IPS-18c (cell line): ENCODE measurements at regions not wholly inside any gene's neighbourhood (a gene's known extent, or its start where the extent isn't known, plus 50 kb on each side); places are given as distances from the start of the nearest gene placed in this dataset.

ENCODE experiments used
- H3K4me3 ChIP-seq: 2 replicates; pipeline ENCODE4 v1.7.0; 2013; ENCODE audit warnings: low read depth, mild to moderate bottlenecking, low read length, moderate library complexity; ENCODE audit not compliant: insufficient read depth
- H3K9me3 ChIP-seq: one replicate; pipeline ENCODE4 v1.6.1; 2013; ENCODE audit warnings: mild to moderate bottlenecking, low read length, moderate library complexity; ENCODE audit not compliant: control insufficient read depth, insufficient read depth

GRCh38 chr10:80737209-80737608, 199.5 kb downstream of the SH2D4B start:
- Histone ChIP-seq H3K9me3 (peaks cover 2% of the 10 kb centered on the region), H3K4me3 (no peak overlapping the region)

DNA sequence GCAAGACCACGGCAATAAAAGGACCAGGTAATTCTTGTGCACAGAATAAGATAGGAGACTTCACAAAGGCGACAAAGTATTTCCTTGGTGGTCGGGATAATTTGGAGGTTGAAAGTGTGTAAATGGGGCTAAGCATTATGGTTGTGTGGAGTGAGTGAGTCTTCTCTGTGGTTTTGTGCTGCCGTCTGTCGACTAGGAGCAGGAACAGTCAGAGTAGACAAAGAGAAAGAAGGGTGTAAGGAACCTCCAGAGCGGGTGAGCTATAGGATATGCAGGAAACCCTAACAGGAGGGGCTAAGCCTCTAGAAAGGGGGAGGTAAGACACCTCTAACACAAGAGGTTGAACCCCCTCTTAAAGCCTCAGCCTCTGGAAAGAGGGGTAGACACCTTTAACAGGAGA, 201.6 kb downstream of the SH2D4B start:
- peaks cover 2% of the 10 kb centered on the region for H3K9me3 ChIP-seq
- no peak overlapping the region for H3K4me3 ChIP-seq

DNA sequence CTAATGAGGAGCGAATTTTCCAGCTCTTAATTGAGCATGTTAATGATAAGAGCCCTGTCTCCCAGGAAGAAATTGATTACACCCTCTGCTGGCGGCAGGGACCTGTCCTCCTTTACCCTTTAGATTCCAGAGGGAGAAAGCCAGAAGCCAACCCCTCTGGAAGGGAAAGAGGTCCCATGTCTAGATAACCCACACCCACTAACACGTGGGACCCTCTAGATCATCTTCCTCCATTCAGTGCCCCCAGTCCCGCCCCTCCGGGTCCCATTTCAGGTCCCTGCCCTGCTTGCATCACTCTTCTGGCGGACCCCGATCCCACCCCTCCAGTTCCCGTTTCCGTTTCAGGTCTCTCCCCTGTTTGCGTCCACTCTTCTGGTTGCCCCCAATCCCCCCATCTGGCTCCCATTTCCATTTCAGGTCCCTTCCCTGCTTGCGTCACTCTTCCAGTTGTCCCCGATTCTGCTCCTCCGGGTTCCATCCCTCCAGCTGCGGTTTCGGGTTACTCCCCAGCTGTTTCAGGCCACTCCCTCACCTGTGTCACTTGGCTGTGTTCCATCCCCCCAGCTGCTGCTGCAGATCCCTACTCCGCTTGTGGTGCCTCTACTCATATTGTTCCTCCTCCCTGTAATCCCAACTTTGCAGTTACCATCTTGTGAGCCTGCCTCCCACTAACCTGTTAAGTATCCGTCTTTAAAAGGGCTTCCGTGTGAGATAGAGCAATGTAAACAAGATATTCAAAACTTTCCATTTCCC, 202.4 kb downstream of the SH2D4B start:
- peaks cover 2% of the 10 kb centered on the region for H3K9me3 ChIP-seq
- no peak overlapping the region for H3K4me3 ChIP-seq

GRCh38 chr10:80741278-80741677, 203.6 kb downstream of the SH2D4B start:
- H3K4me3 ChIP-seq = no peak overlapping the region
- H3K9me3 ChIP-seq = peaks cover 2% of the 10 kb centered on the region

DNA sequence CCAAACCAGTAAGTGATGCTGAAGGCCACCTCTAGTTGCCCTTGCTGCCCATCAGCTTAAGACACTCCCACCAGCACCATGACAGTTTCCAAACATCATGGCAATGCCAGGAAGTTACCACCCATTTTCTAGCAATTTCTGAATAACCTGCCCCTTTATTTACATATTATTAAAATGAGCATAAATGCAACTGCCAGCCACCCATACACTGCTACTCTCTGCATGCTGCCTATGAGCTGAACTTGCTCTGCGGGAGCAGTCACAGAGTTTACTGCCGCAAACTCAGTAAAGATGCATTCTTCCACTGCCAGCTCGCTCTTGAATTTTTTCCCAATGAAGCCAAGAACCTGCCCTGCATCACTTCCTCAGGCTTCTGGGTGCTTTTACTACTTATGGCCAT, 212.6 kb downstream of the SH2D4B start:
- H3K4me3 ChIP-seq = no peak overlapping the region
- no peaks in the 10 kb centered on the region for H3K9me3 ChIP-seq

DNA sequence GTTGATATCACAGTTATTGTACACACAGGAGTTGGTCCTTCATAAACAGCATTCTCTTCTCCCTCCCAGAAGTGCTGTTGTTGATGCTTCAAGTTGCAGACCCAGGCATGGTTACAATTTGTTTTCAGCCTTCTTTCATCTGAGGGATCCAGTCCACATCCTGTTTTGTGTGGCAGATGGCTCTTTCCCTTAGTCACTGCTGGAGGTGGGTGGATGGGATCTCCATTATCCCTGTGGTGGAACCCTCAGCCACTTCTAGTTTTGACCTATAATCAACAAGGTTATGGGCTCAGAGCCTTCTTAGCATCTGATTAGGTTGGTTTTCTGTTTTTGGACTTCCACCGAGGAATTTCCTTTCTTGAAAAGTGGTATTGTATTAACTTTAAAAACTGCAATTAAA, 214.2 kb downstream of the SH2D4B start:
- Histone ChIP-seq H3K4me3 (no peak overlapping the region), H3K9me3 (no peaks in the 10 kb centered on the region)

GRCh38 chr10:80753612-80754011, 215.9 kb downstream of the SH2D4B start:
- H3K4me3 ChIP-seq = no peak overlapping the region
- no peaks in the 10 kb centered on the region for H3K9me3 ChIP-seq

GRCh38 chr10:80755893-80756292, 218.2 kb downstream of the SH2D4B start:
- H3K9me3 ChIP-seq = peaks cover 2% of the 10 kb centered on the region

GRCh38 chr10:80759693-80760092, 222.0 kb downstream of the SH2D4B start:
- Histone ChIP-seq H3K4me3 (no peak overlapping the region), H3K9me3 (peaks cover 2% of the 10 kb centered on the region)

More at GRCh38 chr10:80755893-80756292, 218.2 kb downstream of the SH2D4B start:
- H3K4me3 ChIP-seq = no peak overlapping the region

DNA sequence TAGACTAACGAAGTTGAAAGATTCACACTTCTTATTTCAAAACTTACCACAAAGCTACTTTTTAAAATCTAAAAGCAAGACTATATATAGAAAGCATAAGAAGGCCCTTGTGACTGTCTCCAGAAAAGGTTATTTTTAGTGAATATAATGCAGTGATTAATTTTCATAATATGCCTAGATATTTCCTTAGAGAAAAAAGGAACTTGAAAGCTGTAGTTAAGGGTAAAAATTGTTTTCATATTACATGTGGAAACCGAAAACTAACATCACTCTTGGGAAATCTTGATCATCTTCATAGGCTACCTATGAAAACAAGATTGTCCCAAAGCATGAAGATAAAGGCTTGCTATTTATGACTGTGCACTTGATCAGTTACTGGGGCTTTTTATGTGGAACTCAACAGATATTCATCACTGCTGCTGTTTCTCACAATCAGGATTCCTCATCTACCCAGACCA, 223.2 kb downstream of the SH2D4B start:
- peaks cover 2% of the 10 kb centered on the region for H3K9me3 ChIP-seq
- no peak overlapping the region for H3K4me3 ChIP-seq

- H3K9me3 ChIP-seq = no peaks in the 10 kb centered on the region
- no peak overlapping the region for H3K4me3 ChIP-seq
These were observed 230.3 kb downstream of the SH2D4B start for GRCh38 chr10:80767963-80768362.

- Histone ChIP-seq H3K4me3 (no peak overlapping the region), H3K9me3 (no peaks in the 10 kb centered on the region)
These were observed 232.0 kb downstream of the SH2D4B start for GRCh38 chr10:80769700-80770160.

- Histone ChIP-seq H3K4me3 (no peak overlapping the region), H3K9me3 (no peaks in the 10 kb centered on the region)
These were observed 232.5 kb downstream of the SH2D4B start for GRCh38 chr10:80770239-80770638.

DNA sequence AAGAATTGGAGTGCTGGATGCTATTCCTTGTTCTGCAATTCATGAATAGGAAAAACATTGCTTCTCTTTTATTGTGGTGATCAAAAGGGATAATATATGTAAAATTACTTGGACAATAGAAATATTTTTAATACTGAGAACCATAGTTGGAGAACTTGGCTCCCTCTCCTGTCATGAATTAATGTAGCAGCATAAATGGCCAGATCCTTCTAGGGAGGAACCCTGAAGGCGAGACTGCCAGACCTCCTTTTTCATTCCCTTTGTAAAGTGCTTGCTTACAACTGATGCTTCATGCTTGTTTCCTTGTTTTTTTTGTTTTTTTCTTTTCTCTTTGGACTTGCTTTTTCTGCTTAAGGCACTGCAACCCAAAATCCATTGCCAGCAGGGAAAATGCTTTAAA, 233.6 kb downstream of the SH2D4B start:
- H3K4me3 ChIP-seq = no peak overlapping the region
- H3K9me3 ChIP-seq = no peaks in the 10 kb centered on the region

GRCh38 chr10:80771902-80772555, 234.3 kb downstream of the SH2D4B start:
- no peaks in the 10 kb centered on the region for H3K9me3 ChIP-seq
- H3K4me3 ChIP-seq = no peak overlapping the region

DNA sequence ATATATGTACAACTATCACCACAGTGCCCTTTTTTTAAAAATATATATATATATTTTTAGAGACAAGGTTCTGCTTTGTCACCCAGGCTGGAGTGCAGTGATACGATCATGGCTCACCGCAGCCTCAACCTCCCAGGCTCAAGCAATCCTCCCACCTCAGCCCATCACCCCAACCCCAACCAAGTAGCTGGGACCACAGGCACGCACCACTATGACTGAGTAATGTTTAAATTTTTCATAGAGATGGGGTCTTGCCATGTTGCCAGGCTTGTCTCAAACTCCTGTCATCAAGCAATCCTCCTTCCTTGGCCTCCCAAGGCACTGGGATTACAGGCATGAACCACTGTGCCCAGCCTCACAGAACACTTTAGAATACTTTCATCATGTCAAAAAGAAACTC, 234.9 kb downstream of the SH2D4B start:
- Histone ChIP-seq H3K9me3 (no peaks in the 10 kb centered on the region), H3K4me3 (no peak overlapping the region)

- Histone ChIP-seq H3K9me3 (no peaks in the 10 kb centered on the region), H3K4me3 (no peak overlapping the region)
These were observed 247.0 kb downstream of the SH2D4B start for GRCh38 chr10:80784695-80785094.

DNA sequence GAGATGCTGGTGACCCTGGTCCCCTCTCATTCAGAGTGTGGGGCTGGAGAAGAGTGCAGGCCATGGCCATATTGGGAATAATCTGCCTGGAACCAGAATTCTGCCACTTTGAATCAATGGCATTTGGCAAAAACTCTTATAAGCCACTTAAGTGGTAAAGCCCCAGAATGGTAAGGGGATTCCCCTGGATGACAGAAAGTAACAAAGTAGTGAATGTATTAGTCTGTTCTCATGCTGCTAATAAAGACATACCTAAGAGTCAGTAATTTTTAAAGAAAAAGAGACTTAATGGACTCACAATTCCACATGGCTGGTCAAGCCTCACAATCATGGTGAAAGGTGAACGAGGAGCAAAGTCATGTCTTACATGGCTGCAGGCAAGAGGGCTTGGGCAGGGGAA, 248.6 kb downstream of the SH2D4B start:
- H3K9me3 ChIP-seq = no peaks in the 10 kb centered on the region
- no peak overlapping the region for H3K4me3 ChIP-seq
